HL-60 (cell line): ENCODE measurements at regions not wholly inside any gene's neighbourhood (a gene's known extent, or its start where the extent isn't known, plus 50 kb on each side); places are given as distances from the start of the nearest gene placed in this dataset.
"Not testable (repeated sequence)": the region's sequence is repeated elsewhere in the genome, so short reads cannot be mapped to it uniquely, and the experiment has no call there.

ENCODE experiments used
- DNase-seq, 2 experiments: peaks; one replicate each; pipeline ENCODE4 v3.0.0-alpha.2; 2010 to 2020; ENCODE audit warnings: low read depth in 1 of 2, low spot score in 1 of 2
- H3K27ac ChIP-seq: fragments of 250-450 bp; sonication (Bioruptor Pico); replicated peaks from 2 replicates; pipeline ENCODE4 v1.5.1; 2020; ENCODE audit warnings: mild to moderate bottlenecking, moderate library complexity
- H3K27me3 ChIP-seq: fragments of 250-450 bp; sonication (Bioruptor Pico); 2 replicates; pipeline ENCODE4 v1.5.1; 2021; ENCODE audit warnings: mild to moderate bottlenecking, moderate library complexity; ENCODE audit not compliant: insufficient read depth, poor library complexity, severe bottlenecking
- H3K4me3 ChIP-seq: replicated peaks from 2 replicates; pipeline ENCODE4 v1.5.1; 2011; ENCODE audit warnings: mild to moderate bottlenecking, control low read depth, low read length; ENCODE audit not compliant: insufficient read depth
- GABPA ChIP-seq: IDR thresholded peaks from 2 replicates; pipeline ENCODE4 v1.6.1; 2012; ENCODE audit warnings: low read depth
- POLR2AphosphoS5 ChIP-seq: IDR thresholded peaks from 2 replicates; pipeline ENCODE4 v1.6.1; 2012; ENCODE audit warnings: low read depth
- SPI1 ChIP-seq: IDR thresholded peaks from 2 replicates; pipeline ENCODE4 v1.6.1; 2012; ENCODE audit warnings: low read depth, mild to moderate bottlenecking, borderline replicate concordance
- TF ChIP-seq, protein P1 (sequence below): IDR thresholded peaks from one replicate; pipeline ENCODE4 v1.5.1; 2011; ENCODE audit warnings: low read length, control low read depth, inconsistent platforms; ENCODE audit not compliant: insufficient read depth
- TF ChIP-seq, protein P2 (sequence below): IDR thresholded peaks from 2 replicates; pipeline ENCODE4 v1.6.1; 2012; ENCODE audit warnings: low read depth; ENCODE audit not compliant: insufficient replicate concordance

DNA sequence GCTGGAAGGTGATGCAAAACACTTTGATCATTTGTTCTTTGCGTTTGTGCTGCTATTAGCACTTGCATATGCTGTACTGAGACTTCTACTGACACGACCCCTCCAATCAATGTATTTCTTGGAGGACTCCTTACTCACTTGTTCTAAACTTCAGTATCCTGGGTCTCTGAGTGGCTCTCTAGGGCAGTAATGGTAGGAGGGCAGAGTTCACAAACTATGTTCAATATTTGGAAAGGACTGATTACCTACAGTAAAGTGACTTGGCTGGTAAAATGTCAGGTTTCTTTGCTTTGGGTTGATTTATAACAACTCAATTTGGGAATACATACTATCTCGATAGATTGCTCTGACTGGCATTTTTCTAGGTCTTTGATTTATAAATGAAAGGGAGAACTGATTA lies 93.7 kb downstream of the TRIM43 start:
- TF ChIP-seq SPI1, result no peak
- TF ChIP-seq GABPA, result no peak
- TF ChIP-seq, protein P1, sequence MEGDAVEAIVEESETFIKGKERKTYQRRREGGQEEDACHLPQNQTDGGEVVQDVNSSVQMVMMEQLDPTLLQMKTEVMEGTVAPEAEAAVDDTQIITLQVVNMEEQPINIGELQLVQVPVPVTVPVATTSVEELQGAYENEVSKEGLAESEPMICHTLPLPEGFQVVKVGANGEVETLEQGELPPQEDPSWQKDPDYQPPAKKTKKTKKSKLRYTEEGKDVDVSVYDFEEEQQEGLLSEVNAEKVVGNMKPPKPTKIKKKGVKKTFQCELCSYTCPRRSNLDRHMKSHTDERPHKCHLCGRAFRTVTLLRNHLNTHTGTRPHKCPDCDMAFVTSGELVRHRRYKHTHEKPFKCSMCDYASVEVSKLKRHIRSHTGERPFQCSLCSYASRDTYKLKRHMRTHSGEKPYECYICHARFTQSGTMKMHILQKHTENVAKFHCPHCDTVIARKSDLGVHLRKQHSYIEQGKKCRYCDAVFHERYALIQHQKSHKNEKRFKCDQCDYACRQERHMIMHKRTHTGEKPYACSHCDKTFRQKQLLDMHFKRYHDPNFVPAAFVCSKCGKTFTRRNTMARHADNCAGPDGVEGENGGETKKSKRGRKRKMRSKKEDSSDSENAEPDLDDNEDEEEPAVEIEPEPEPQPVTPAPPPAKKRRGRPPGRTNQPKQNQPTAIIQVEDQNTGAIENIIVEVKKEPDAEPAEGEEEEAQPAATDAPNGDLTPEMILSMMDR, result no peak
- TF ChIP-seq, protein P2, sequence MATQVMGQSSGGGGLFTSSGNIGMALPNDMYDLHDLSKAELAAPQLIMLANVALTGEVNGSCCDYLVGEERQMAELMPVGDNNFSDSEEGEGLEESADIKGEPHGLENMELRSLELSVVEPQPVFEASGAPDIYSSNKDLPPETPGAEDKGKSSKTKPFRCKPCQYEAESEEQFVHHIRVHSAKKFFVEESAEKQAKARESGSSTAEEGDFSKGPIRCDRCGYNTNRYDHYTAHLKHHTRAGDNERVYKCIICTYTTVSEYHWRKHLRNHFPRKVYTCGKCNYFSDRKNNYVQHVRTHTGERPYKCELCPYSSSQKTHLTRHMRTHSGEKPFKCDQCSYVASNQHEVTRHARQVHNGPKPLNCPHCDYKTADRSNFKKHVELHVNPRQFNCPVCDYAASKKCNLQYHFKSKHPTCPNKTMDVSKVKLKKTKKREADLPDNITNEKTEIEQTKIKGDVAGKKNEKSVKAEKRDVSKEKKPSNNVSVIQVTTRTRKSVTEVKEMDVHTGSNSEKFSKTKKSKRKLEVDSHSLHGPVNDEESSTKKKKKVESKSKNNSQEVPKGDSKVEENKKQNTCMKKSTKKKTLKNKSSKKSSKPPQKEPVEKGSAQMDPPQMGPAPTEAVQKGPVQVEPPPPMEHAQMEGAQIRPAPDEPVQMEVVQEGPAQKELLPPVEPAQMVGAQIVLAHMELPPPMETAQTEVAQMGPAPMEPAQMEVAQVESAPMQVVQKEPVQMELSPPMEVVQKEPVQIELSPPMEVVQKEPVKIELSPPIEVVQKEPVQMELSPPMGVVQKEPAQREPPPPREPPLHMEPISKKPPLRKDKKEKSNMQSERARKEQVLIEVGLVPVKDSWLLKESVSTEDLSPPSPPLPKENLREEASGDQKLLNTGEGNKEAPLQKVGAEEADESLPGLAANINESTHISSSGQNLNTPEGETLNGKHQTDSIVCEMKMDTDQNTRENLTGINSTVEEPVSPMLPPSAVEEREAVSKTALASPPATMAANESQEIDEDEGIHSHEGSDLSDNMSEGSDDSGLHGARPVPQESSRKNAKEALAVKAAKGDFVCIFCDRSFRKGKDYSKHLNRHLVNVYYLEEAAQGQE, result no peak
- no peak for TF ChIP-seq POLR2AphosphoS5

DNA sequence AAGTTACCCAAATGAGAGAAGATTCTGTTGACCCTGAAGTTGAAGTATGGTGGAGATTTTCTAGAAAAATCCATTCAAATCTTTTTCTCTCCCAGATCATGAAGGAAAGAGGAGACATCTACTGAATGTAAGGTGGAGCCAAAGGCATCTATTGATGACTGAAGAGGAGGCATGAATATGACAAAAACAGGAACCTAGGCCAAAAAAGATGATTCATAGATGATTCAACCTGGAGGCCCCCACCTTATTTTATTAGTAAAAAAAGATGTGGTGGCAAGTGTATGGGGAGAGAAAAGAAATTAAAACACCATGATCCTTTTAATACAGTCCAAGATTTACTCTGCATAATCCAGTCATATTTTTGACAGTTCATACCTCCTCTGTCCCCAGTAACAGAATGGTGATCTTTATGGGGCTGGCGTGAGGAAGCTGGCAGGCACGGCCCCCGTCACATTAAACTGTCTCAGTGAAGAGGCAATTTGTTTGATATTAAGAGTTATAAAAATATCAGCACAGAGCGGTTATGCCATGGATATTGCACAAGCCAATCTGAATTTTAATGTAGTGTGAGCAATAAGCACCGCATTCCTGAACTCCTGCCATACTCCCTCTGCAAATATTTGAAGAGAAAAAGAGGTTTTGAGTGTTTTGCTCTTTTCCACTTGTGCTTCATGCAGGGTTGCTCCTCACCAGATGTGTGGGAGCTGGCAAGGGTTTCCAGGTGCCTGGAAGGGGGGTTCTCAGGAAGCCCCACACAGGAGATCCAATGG lies 94.4 kb downstream of the TRIM43 start:
- H3K27me3 ChIP-seq, H3K4me3 ChIP-seq, H3K27ac ChIP-seq, DNase-seq: not testable (repeated sequence)

More for the DNA sequence above, 93.7 kb downstream of the TRIM43 start:
- peaks cover 3% of the 10 kb centered on the region for H3K27me3 ChIP-seq
- no peak overlapping the region for H3K27ac ChIP-seq
- no peak overlapping the region for H3K4me3 ChIP-seq
- DNase-seq, result no peak

DNA sequence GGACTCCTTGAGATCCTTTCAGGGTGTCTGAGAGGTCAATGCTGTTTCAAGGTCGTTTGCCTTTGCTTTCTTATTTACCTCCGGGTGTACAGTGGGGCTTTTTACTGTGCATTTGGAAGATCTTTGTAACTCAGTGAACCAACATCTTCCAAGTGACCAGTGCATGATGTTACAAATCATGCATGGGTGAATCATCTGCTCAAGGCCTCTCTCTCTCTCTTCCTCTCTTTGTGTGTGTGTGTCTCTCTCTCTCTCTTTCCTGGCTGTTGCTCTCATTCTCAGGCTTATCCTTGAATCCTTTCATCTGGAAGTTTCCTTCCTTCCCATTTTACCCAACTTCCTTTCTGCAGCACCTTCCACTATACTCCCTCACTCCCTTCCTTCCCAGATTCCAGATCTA lies 96.1 kb downstream of the TRIM43 start:
- not testable (repeated sequence) for H3K27ac ChIP-seq, H3K27me3 ChIP-seq, DNase-seq, H3K4me3 ChIP-seq

DNA sequence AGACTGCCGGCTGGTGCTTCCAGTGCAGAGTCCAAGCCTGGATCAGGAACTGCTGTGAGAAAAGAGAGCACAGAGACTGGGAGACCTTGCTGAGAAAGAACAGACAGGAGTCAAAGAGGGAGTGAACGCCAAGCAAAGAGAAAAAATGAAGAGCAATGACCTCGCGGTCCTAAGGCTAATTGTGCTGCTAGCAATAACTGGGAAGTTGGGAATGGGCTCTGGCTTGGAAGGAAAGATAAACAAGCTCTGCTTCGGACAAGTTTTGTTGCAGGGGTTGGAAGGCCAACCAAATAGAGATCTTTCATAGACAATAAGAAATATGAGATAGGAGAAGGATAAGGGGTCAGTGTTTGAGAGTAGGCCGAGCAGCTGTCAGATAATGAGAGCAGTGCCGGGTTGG lies 99.4 kb downstream of the TRIM43 start:
- H3K27me3 ChIP-seq, H3K27ac ChIP-seq, H3K4me3 ChIP-seq, DNase-seq: not testable (repeated sequence)

DNA sequence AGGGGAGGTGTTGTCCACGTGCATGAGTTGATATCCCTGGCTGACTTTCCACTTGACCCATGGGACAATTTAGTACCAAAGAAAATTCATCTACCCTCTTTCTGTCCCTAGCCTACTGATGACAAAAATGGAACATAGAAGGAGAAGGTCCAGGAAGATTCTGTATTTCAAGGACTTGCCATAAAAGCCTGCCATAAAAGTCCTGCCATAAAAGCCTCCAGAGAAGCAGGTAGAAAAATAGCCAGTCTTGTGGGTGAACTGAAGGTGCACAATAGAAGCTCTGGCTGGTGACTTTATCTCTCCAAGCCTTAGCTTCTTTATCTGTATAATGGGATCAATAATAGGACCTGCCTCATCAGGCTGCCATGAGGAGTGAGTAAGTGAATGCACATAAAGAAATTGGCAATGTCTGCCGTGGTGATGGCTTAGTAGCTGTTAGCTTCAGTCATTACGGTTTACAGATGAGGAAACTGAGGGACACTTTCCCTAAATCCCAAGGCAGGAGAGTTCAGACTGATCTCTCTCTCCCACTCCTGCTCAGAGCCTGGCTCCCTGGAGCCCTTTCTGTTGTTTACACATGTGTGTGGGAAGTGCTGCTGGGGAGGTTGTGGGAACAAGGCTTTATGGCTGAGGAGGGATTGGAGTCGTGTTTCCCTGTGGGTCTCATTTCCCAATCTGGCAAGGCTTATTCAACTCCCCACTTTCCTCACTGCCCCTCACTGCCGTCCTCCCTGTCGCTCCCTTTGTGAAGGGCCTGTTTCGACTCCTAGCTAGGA lies 101.5 kb downstream of the TRIM43 start:
- not testable (repeated sequence) for H3K27ac ChIP-seq, H3K27me3 ChIP-seq, DNase-seq, H3K4me3 ChIP-seq

DNA sequence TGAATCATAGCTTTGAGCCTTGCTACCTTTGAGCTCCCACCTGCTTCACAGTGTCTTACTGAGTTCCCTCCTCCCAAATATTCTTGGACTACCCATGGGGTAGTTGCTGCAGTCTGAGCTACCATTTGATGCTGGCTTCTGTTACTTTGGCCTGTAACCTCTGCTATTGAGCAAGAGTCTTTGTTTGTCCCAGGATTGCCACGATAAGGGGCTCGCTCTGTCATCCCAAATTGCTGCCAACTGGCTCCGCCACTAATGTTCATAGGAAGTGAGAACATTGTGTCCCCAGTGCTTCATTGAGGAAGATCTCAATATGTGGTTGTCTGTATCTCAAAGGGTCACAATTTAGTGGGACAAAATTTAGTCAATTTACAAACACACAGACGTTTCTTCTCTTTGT lies 103.8 kb downstream of the TRIM43 start:
- TF ChIP-seq SPI1, result no peak
- TF ChIP-seq, protein P1, result no peak
- TF ChIP-seq POLR2AphosphoS5, result no peak
- no peak for TF ChIP-seq GABPA
- TF ChIP-seq, protein P2, result no peak
- DNase-seq, result no peak
- Histone ChIP-seq H3K27me3 (peaks cover 2% of the 10 kb centered on the region), H3K27ac (no peak overlapping the region), H3K4me3 (no peak overlapping the region)
